Stimulated activated naive B cell treated with anti-CD40 and anti-IgM and Interleukin-4, amounts not matched to agents 10 μg/mL and 1 μg/mL and 100 μg/mL, for 72 hours (primary cell): ENCODE measurements at regions not wholly inside any gene's neighbourhood (a gene's known extent, or its start where the extent isn't known, plus 50 kb on each side); places are given as distances from the start of the nearest gene placed in this dataset.

ENCODE experiments used
- ATAC-seq, 2 donors: fragments of 150-1000 bp; cut with Tn5 transposase; replicated peaks; 2 replicates each; pipeline ENCODE4 v1.10.0; 2021; ENCODE audit warnings: moderate library complexity in 1 of 2
- DNase-seq: peaks from one replicate; pipeline ENCODE4 v3.0.0; 2021
- H3K27ac Mint-ChIP-seq: one replicate; pipeline ENCODE4 v1.8.0; 2022; ENCODE audit warnings: mild to moderate bottlenecking, mixed read lengths
- H3K27me3 Mint-ChIP-seq, 2 donors: one replicate each; pipeline ENCODE4 v1.8.0; 2022; ENCODE audit warnings: mixed read lengths in 2 of 2
- H3K36me3 Mint-ChIP-seq, 2 donors: one replicate each; pipeline ENCODE4 v1.8.0; 2022; ENCODE audit warnings: mixed read lengths in 2 of 2, mild to moderate bottlenecking in 1 of 2
- H3K4me1 Mint-ChIP-seq, 2 donors: one replicate each; pipeline ENCODE4 v1.8.0; 2022; ENCODE audit warnings: mixed read lengths in 2 of 2, mild to moderate bottlenecking in 1 of 2
- H3K4me3 Mint-ChIP-seq, 2 donors: one replicate each; pipeline ENCODE4 v1.8.0; 2022; ENCODE audit warnings: mild to moderate bottlenecking in 2 of 2, mixed read lengths in 2 of 2, moderate library complexity in 1 of 2
- H3K9me3 Mint-ChIP-seq, 2 donors: one replicate each; pipeline ENCODE4 v1.8.0; 2022; ENCODE audit warnings: mixed read lengths in 2 of 2, mild to moderate bottlenecking in 1 of 2

DNA sequence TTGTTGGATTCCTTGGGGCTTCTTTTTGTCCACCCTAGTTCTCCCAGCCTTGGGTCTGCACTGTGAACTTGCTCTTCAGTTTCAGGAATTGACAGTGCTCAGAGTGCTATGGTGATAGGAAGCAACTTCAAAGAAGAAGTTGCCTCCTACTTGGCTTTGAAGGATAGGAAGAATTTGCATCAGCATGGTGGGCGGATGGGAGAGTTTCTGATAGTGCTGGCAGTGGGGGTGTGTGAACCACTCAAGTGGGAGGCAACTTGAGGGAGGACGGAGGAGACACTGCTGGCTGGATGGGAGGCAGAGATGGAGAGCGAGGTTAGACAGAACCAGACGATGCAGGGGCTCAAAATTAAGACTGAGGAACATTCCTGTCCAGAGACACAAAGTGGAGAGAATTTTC is 164.4 kb upstream of the SKOR2 start:
- H3K4me3 Mint-ChIP-seq, result no peak overlapping the region

DNA sequence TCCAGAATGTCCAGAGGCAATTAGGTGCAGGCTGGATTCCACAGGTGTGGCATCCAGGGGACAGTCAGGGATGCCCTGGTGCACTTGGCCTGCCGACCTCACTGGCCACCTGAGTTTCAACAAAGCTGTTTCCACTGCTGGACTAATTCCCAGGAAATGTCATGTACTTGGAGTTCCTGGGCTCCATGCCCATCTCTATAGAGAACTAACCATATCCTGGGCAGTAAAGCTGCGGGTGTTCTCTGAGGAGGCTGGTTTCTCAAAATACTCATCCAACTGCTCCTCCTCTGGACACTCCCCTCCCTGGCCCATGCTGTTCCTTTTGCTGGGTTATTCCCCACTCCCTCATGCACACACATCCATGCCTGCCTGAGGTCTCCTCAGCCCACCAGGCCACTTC is 161.9 kb upstream of the SKOR2 start:
- Mint-ChIP-seq H3K27ac (no peak overlapping the region), H3K9me3 (no peaks in the 10 kb centered on the region), H3K36me3 (no peaks in the 10 kb centered on the region), H3K27me3 (peaks cover 34 to 47% of the 10 kb centered on the region in 2 donors), H3K4me1 (peaks cover 6% of the 10 kb centered on the region in 2 donors), H3K4me3 (no peak overlapping the region)
- DNase-seq, result no peak
- no peak for ATAC-seq

More for the DNA sequence above, 164.4 kb upstream of the SKOR2 start:
- Mint-ChIP-seq H3K36me3 (no peaks in the 10 kb centered on the region), H3K27ac (no peak overlapping the region), H3K4me1 (peaks cover 15 to 18% of the 10 kb centered on the region in 2 donors), H3K9me3 (no peaks in the 10 kb centered on the region), H3K27me3 (peaks cover 42 to 46% of the 10 kb centered on the region in 2 donors)
- DNase-seq (no peak), ATAC-seq (no peak)

DNA sequence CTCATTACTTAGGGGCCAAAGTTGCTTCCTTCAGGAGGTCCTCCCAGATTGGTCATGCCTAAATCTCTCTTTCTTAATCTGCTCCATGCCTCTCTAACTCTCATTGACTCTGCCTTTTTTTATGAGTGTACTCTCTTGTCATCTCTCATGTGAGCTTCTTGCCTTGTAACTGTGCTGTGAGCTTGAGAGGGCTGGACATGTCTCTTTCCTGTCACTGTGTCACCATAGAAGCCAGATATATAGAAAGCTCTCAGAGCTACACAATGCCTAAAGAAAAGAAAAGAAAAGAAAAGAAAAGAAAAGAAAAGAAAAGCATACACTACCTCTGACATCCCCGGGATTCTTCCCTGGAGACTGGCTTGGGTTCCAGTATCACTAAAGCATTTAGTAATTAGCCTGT is 161.5 kb upstream of the SKOR2 start:
- DNase-seq (no peak), ATAC-seq (no peak)
- Mint-ChIP-seq H3K36me3 (no peaks in the 10 kb centered on the region), H3K9me3 (no peaks in the 10 kb centered on the region), H3K27me3 (peaks cover 31 to 44% of the 10 kb centered on the region in 2 donors), H3K27ac (no peak overlapping the region), H3K4me3 (no peak overlapping the region), H3K4me1 (peaks cover 4% of the 10 kb centered on the region in 2 donors)

DNA sequence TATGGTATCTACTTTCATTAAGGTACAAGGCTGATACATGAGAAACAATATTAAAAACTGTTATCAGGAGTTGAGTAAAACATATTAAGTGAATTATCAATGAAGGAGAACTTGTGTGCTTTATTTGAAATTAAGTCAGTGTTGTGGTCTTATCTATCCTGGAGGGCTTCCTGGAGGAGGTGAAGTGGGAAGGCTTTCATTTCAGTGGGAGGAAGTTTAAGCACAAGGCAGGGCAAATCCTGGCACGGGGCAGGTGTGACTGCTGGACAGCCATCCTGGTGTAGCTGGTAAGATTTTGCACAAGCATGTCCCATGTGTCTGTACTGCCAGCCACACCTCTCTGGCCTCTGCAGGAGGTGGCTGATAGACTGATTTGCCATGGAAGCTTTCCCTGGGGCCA is 159.7 kb upstream of the SKOR2 start:
- ATAC-seq, result no peak
- no peak overlapping the region for H3K4me3 Mint-ChIP-seq
- peaks cover 22 to 32% of the 10 kb centered on the region in 2 donors for H3K27me3 Mint-ChIP-seq
- no peaks in the 10 kb centered on the region for H3K4me1 Mint-ChIP-seq
- H3K36me3 Mint-ChIP-seq, result no peaks in the 10 kb centered on the region
- DNase-seq, result no peak
- H3K9me3 Mint-ChIP-seq, result peaks cover 0 to 2% of the 10 kb centered on the region in 2 donors
- no peak overlapping the region for H3K27ac Mint-ChIP-seq

DNA sequence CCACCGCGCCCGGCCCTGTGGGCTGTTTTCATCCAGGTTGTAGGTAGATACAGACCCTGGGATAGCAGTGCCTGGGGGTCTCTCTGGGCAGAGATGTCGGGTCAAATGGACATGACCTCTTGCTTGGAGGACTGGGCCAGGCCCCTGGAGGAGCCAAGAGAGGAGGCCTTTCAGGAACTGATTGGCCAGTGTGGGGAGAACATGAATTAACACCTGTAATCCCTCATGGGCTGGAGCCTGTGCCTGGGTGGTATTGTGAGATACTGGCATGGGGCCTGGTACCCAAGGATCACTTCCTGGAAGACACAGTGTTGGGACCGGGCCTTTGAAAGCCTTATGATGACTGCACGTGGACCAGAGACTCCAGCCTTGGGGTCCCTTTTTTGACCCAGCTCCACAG is 158.7 kb upstream of the SKOR2 start:
- no peak for ATAC-seq

DNA sequence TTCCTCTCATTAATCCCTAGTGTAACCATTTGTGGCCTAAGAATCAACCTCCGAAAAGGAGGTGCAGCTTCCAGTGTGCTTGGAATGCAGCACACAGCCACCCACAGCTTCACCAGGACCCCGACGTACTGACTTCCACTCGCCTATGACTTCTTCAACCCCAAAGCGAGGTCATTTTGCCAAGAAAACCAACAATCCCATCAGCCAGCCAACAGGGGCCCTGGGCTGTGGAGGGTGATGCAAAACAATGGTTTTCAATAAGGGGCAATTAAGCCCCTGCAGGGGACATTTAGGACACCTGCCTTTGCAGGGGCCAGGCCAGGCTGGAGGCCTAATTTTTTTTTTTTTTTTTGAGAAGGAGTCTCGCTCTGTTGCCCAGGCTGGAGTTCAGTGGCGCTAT is 158.1 kb upstream of the SKOR2 start:
- peaks cover 10 to 22% of the 10 kb centered on the region in 2 donors for H3K27me3 Mint-ChIP-seq
- ATAC-seq (no peak), DNase-seq (no peak)
- H3K4me3 Mint-ChIP-seq, result no peak overlapping the region
- peaks cover 0 to 2% of the 10 kb centered on the region in 2 donors for H3K9me3 Mint-ChIP-seq
- H3K36me3 Mint-ChIP-seq, result no peaks in the 10 kb centered on the region
- H3K27ac Mint-ChIP-seq, result no peak overlapping the region
- H3K4me1 Mint-ChIP-seq, result no peaks in the 10 kb centered on the region

More for the DNA sequence above, 158.7 kb upstream of the SKOR2 start:
- Mint-ChIP-seq H3K27ac (no peak overlapping the region), H3K36me3 (no peaks in the 10 kb centered on the region), H3K4me3 (no peak overlapping the region), H3K4me1 (no peaks in the 10 kb centered on the region), H3K9me3 (peaks cover 0 to 2% of the 10 kb centered on the region in 2 donors), H3K27me3 (peaks cover 16 to 28% of the 10 kb centered on the region in 2 donors)
- DNase-seq, result no peak

DNA sequence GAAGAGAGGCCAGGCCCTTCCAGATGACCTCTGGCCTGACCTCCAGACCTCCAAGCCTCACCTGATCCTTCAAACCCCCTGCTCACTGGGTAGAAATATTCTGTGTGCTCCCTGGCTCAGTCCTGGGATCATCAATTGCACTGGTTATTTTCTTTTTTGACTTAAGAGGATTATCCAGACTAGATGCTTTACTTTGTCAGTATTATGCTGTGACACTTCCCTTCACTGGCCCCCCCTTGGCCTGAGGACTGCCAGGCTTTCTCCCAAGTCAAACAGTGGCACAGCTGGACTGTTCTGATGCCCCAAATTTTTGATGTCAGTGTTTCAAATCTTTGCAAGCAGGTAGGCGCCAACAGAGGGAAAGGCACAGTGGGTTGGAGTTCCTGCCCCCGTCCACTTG is 156.3 kb upstream of the SKOR2 start:
- Mint-ChIP-seq H3K27ac (no peak overlapping the region), H3K9me3 (peaks cover 0 to 2% of the 10 kb centered on the region in 2 donors), H3K27me3 (peaks cover 3 to 16% of the 10 kb centered on the region in 2 donors), H3K4me1 (no peaks in the 10 kb centered on the region), H3K4me3 (no peak overlapping the region), H3K36me3 (no peaks in the 10 kb centered on the region)
- ATAC-seq (no peak), DNase-seq (no peak)

DNA sequence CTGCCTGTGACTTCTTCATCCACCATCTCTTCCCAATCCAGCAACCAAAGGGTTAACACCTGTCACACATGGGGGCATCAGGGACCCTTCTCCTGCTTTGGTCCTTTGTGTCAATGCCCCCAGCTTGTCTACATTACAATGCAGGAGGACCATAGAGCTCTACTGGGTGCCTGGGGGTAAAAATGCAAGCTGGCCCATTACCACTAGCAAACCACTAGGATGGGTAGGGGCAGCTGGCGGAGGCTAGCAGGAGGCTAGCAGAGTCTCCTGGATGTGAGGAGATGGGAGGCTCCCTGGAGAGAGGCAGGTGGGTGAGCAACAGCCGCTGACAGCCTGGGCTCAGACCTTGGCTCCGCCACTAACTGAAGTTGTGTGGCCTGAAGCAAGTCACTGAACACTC is 153.4 kb upstream of the SKOR2 start:
- Mint-ChIP-seq H3K27ac (no peak overlapping the region), H3K4me1 (no peaks in the 10 kb centered on the region), H3K9me3 (peaks cover 0 to 2% of the 10 kb centered on the region in 2 donors), H3K27me3 (peaks cover 12% of the 10 kb centered on the region in 2 donors), H3K4me3 (no peak overlapping the region), H3K36me3 (no peaks in the 10 kb centered on the region)
- ATAC-seq, result no peak
- DNase-seq, result no peak

DNA sequence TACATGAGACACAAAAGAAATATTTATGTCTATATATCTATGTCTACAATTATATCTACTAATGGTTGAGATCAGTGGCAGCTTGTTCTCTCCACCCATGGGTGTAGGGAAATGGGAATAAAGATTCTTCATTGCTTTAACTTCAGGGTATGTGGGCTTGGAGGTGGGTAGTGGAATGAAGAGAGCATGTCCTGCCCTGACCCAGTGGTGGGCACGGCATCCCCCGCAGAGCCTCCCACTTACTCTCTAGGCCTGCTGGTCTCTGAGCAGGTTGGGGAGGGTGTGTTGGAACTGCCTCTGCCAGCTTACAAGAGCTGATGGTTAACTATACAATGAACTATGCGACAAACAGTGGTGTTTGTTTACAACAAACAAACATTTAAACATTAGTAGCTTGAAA is 152.5 kb upstream of the SKOR2 start:
- Mint-ChIP-seq H3K36me3 (no peaks in the 10 kb centered on the region), H3K4me1 (no peaks in the 10 kb centered on the region), H3K27ac (no peak overlapping the region), H3K27me3 (peaks cover 12 to 15% of the 10 kb centered on the region in 2 donors), H3K9me3 (peaks cover 0 to 2% of the 10 kb centered on the region in 2 donors), H3K4me3 (no peak overlapping the region)
- no peak for ATAC-seq
- DNase-seq, result no peak

DNA sequence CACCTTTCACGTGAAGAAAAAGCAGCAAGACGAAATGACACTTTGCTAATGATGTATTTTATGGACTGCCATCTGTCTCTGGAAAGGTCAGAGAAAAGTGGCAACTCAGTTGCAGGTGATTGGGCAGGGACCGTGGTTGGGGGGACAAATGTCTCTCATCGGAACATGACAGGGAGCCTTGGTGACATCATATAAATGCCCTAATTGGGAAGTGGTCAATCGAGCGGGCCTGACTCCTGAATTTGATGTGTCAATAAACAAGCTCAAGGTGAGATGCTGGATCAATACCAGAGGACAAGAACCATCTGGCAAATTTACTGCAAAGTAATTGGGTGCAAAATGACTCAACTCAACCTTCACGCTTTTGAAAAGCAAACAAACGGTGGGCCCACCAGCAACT is 151.9 kb upstream of the SKOR2 start:
- Mint-ChIP-seq H3K4me1 (no peaks in the 10 kb centered on the region), H3K9me3 (peaks cover 0 to 2% of the 10 kb centered on the region in 2 donors), H3K4me3 (no peak overlapping the region), H3K27ac (no peak overlapping the region), H3K36me3 (no peaks in the 10 kb centered on the region), H3K27me3 (peaks cover 16 to 21% of the 10 kb centered on the region in 2 donors)
- no peak for ATAC-seq
- no peak for DNase-seq

DNA sequence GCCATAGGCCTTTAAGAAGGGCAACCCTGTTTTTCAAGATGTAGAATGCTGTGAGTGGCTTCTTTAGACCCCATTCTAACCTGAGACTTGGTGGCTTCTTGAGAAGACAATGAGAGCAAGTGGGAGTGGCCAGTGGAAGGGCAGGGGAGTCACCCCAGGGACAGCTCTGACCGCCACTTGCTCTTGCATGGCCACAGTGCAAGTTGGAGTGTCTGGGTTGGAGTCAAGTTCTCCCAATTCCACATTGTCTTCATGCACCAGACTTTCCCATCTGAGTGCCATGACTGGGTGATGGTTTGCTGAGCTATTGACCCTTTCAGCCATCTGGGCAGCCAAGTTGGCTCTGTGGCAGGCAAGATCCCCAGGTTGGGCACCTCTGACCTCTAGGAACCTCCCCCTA is 148.0 kb upstream of the SKOR2 start:
- H3K27me3 Mint-ChIP-seq, result peaks cover 22 to 33% of the 10 kb centered on the region in 2 donors
- no peak overlapping the region for H3K27ac Mint-ChIP-seq
- H3K4me1 Mint-ChIP-seq, result no peaks in the 10 kb centered on the region
- H3K36me3 Mint-ChIP-seq, result no peaks in the 10 kb centered on the region
- DNase-seq (no peak), ATAC-seq (no peak)
- H3K4me3 Mint-ChIP-seq, result no peak overlapping the region
- peaks cover 0 to 5% of the 10 kb centered on the region in 2 donors for H3K9me3 Mint-ChIP-seq

DNA sequence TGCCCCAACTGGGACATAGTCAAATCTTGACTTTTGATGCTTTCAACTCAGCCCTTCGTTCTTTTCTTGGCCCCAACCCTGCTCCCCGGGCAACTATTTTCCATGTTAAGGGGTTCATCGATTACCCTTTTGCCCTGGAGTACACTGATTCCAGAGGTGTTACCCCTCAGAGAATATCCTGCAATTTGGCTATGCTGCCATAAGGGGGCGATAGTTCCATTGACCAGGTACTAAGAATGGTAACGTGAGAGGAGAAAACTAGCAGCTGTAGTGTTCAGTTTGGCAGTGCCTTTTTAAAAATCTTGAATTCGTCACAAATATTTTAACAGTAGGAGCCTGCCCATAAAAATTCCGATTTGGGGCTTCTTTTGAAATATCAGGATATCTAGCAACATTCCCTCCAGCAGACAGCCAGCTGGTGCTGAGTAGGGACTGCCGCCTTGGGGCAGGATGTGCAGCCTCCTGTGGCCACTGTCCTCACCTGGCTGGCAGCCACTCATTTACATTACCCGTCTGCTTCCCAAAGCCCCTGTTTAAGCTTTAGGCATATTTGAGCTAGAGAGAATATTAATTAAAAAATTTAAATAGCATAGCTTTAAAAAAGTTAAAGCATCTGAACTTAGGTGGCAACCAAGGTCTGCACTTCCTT is 146.3 kb upstream of the SKOR2 start:
- peaks cover 20 to 31% of the 10 kb centered on the region in 2 donors for H3K27me3 Mint-ChIP-seq
- no peaks in the 10 kb centered on the region for H3K36me3 Mint-ChIP-seq
- DNase-seq (no peak), ATAC-seq (no peak)
- no peak overlapping the region for H3K27ac Mint-ChIP-seq
- H3K4me1 Mint-ChIP-seq, result no peaks in the 10 kb centered on the region
- H3K9me3 Mint-ChIP-seq, result peaks cover 0 to 5% of the 10 kb centered on the region in 2 donors
- H3K4me3 Mint-ChIP-seq, result no peak overlapping the region

DNA sequence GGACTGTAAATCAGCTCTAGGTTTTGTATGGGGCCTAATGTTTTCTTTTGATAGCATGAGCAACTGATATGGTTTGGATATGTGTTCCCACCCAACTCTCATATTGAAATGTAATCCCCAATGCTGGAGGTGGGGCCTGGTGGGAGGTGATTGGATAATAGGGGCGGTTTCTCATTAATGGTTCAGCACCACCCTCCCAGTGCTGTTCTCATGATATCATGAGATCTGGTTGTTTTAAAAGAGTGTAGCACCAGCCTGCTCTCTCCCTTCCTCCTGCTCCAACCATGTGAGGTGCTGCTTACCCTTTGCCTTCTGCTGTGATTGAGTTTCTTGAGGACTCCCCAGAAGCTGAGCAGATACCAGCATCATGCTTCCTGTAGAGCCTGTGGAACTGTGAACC is 140.2 kb upstream of the SKOR2 start:
- ATAC-seq, result no peak
- Mint-ChIP-seq H3K36me3 (no peaks in the 10 kb centered on the region), H3K4me3 (no peak overlapping the region), H3K27ac (no peak overlapping the region), H3K9me3 (no peaks in the 10 kb centered on the region), H3K4me1 (no peaks in the 10 kb centered on the region), H3K27me3 (peaks cover 26 to 27% of the 10 kb centered on the region in 2 donors)
- no peak for DNase-seq

DNA sequence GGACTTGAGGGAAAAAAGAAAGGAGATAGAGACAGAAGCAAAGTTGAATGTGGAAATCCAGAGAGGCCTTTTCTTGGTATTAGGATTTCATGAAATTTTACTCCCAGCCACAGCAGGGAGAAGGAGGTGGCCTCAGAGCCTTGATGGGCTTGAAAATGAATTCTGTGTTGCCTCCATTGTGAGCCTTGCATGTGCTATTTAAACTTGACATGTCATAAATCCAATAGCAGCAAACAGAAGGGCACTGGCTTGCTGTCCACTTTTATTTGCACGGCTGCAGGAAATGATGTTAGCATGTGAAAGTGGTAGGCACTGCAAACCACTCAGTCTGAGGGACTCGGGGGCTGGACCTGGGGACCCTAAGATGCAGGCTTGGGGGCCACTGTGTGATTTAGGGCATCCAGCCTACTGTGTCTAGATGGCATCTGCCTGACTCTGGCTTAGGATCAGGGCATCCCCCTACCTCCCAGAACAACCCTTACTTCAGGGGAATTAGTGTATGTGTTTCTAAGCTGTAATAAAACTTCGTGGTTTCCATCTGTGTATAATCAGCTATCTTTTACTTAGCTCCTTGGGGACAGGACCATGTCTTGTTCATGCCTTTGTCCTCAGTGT is 139.1 kb upstream of the SKOR2 start:
- Mint-ChIP-seq H3K36me3 (no peaks in the 10 kb centered on the region), H3K27ac (no peak overlapping the region), H3K9me3 (no peaks in the 10 kb centered on the region), H3K27me3 (peaks cover 19 to 27% of the 10 kb centered on the region in 2 donors), H3K4me3 (no peak overlapping the region), H3K4me1 (no peaks in the 10 kb centered on the region)
- ATAC-seq (no peak), DNase-seq (no peak)

DNA sequence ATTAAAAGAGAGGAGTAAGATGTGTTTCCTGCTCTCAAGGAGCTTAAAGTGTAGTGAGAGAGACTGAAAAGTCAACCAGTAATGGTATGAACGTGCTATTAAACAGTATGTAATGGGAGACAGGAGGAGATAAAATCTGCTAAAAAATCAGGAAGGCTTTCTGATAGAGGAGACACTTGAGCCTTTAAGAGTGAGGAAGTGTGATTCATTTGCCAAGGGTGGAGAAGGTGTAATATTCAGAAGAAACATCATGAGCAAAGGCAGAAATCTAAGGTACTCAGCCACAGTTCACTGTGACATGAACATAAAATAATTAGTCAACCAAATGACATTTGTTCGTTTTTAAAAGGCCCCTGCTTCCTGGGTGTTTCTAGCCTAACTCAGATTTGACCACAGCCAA is 137.8 kb upstream of the SKOR2 start:
- ATAC-seq (no peak), DNase-seq (no peak)
- H3K27ac Mint-ChIP-seq, result no peak overlapping the region
- H3K27me3 Mint-ChIP-seq, result peaks cover 14 to 19% of the 10 kb centered on the region in 2 donors
- H3K9me3 Mint-ChIP-seq, result no peaks in the 10 kb centered on the region
- H3K4me3 Mint-ChIP-seq, result no peak overlapping the region
- H3K36me3 Mint-ChIP-seq, result no peaks in the 10 kb centered on the region
- H3K4me1 Mint-ChIP-seq, result no peaks in the 10 kb centered on the region
